Mammary epithelial cell (primary cell): ENCODE measurements at regions not wholly inside any gene's neighbourhood (a gene's known extent, or its start where the extent isn't known, plus 50 kb on each side); places are given as distances from the start of the nearest gene placed in this dataset.

ENCODE experiments used
- EZH2 ChIP-seq: IDR thresholded peaks from 2 replicates; pipeline ENCODE4 v1.6.1; 2012; ENCODE audit warnings: low read length, inconsistent platforms, borderline replicate concordance
- TF ChIP-seq, protein P1 (sequence below), 2 donors: IDR thresholded peaks in 1 of 2; conservative IDR thresholded peaks in 1 of 2; 2 replicates each; pipeline ENCODE4 v1.5.1; 2011 to 2012; ENCODE audit warnings: inconsistent platforms in 2 of 2, low read length in 2 of 2, mild to moderate bottlenecking in 2 of 2, control low read depth in 1 of 2, low read depth in 1 of 2; ENCODE audit not compliant: insufficient read depth in 1 of 2; ENCODE audit errors: extremely low read depth in 1 of 2

DNA sequence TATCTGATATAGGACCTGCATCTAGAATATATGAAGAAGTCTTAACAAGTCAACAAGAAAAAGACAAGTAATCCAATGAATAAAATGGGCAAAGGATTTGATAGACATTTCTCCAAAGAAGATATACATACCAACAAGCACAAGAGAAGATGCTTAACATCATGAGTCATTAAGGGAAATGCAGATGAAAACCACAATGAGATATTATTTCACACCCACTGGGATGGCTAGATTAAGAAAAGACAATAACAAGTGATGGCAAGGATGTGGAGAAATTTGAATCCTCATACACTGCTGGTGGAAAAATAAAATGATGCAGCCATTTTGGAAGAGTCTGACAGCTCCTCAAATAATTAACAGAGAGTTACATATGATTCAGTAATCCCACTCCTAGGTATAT, 502.6 kb downstream of the FUT8 start:
- TF ChIP-seq, protein P1, sequence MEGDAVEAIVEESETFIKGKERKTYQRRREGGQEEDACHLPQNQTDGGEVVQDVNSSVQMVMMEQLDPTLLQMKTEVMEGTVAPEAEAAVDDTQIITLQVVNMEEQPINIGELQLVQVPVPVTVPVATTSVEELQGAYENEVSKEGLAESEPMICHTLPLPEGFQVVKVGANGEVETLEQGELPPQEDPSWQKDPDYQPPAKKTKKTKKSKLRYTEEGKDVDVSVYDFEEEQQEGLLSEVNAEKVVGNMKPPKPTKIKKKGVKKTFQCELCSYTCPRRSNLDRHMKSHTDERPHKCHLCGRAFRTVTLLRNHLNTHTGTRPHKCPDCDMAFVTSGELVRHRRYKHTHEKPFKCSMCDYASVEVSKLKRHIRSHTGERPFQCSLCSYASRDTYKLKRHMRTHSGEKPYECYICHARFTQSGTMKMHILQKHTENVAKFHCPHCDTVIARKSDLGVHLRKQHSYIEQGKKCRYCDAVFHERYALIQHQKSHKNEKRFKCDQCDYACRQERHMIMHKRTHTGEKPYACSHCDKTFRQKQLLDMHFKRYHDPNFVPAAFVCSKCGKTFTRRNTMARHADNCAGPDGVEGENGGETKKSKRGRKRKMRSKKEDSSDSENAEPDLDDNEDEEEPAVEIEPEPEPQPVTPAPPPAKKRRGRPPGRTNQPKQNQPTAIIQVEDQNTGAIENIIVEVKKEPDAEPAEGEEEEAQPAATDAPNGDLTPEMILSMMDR (conservative IDR thresholded peaks at IDR 0.05 in 1 of 2, IDR thresholded peaks at IDR 0.05 in 1 of 2; ENCODE audit: extremely low read depth in 1 of 2, insufficient read depth in 1 of 2, low read depth in 1 of 2, low read length in 2 of 2), result no peak
- TF ChIP-seq EZH2, result no peak
